ENCODE measurements at regions not wholly inside any gene's neighbourhood (a gene's known extent, or its start where the extent isn't known, plus 50 kb on each side); places are given as distances from the start of the nearest gene placed in this dataset.

GRCh38 chr4:144906181-144906925 is 191.6 kb downstream of the ANAPC10 start:
- TF ChIP-seq CTCF (IDR thresholded peaks at IDR 0.05; ENCODE audit: low read depth, low read length, missing input control) = no peak
- no peak for TF ChIP-seq MAX (IDR thresholded peaks at IDR 0.05)
- no peak for TF ChIP-seq NR2F2 (IDR thresholded peaks at IDR 0.05)
- no peak for TF ChIP-seq YY1 (IDR thresholded peaks at IDR 0.05)
- no peak for TF ChIP-seq HNF4G (IDR thresholded peaks at IDR 0.05)
- no peak for TF ChIP-seq SP1 (IDR thresholded peaks at IDR 0.05)
- no peak for TF ChIP-seq TAF1 (conservative IDR thresholded peaks at IDR 0.05)
- no peak for TF ChIP-seq RAD21 (IDR thresholded peaks at IDR 0.05)
- TF ChIP-seq, protein P1, sequence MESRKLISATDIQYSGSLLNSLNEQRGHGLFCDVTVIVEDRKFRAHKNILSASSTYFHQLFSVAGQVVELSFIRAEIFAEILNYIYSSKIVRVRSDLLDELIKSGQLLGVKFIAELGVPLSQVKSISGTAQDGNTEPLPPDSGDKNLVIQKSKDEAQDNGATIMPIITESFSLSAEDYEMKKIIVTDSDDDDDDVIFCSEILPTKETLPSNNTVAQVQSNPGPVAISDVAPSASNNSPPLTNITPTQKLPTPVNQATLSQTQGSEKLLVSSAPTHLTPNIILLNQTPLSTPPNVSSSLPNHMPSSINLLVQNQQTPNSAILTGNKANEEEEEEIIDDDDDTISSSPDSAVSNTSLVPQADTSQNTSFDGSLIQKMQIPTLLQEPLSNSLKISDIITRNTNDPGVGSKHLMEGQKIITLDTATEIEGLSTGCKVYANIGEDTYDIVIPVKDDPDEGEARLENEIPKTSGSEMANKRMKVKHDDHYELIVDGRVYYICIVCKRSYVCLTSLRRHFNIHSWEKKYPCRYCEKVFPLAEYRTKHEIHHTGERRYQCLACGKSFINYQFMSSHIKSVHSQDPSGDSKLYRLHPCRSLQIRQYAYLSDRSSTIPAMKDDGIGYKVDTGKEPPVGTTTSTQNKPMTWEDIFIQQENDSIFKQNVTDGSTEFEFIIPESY (IDR thresholded peaks at IDR 0.05) = no peak

All from liver (tissue), 3 donors.